Liver (tissue), 8 donors: ENCODE measurements at regions not wholly inside any gene's neighbourhood (a gene's known extent, or its start where the extent isn't known, plus 50 kb on each side); places are given as distances from the start of the nearest gene placed in this dataset.

Experiments
- DNase-seq: peaks from one replicate; pipeline ENCODE4 v3.0.0-alpha.2; 2017; ENCODE audit warnings: low spot score
- H3K27ac ChIP-seq, 2 donors: one replicate each; pipeline ENCODE4 v1.7.0; 2013; ENCODE audit warnings: inconsistent platforms in 2 of 2, low read length in 2 of 2, control low read depth in 1 of 2, low read depth in 1 of 2, mild to moderate bottlenecking in 1 of 2
- H3K27me3 ChIP-seq, 4 donors: one replicate each; pipeline versions ENCODE4 v1.6.1 to v1.7.0; 2013; ENCODE audit warnings: low read length in 3 of 4, inconsistent platforms in 1 of 4, mild to moderate bottlenecking in 1 of 4, moderate library complexity in 1 of 4; ENCODE audit not compliant: control insufficient read depth in 4 of 4, insufficient read depth in 4 of 4
- H3K36me3 ChIP-seq, 4 donors: one replicate each; pipeline versions ENCODE4 v1.6.1 to v1.7.0; 2013; ENCODE audit warnings: low read length in 3 of 4, mild to moderate bottlenecking in 3 of 4, low read depth in 1 of 4, moderate library complexity in 1 of 4; ENCODE audit not compliant: control insufficient read depth in 4 of 4, insufficient read depth in 3 of 4
- H3K4me1 ChIP-seq, 4 donors: one replicate each; pipeline versions ENCODE4 v1.6.1 to v1.7.0; 2013; ENCODE audit warnings: low read length in 3 of 4, mild to moderate bottlenecking in 3 of 4, moderate library complexity in 1 of 4; ENCODE audit not compliant: control insufficient read depth in 4 of 4, insufficient read depth in 4 of 4
- H3K4me3 ChIP-seq, 3 donors: one replicate each; pipeline versions ENCODE4 v1.6.1 to v1.7.0; 2013; ENCODE audit warnings: low read length in 3 of 3, control low read depth in 1 of 3, low read depth in 1 of 3, mild to moderate bottlenecking in 1 of 3
- H3K9ac ChIP-seq, 2 donors: one replicate each; pipeline ENCODE4 v1.7.0; 2013; ENCODE audit warnings: low read length in 2 of 2, mild to moderate bottlenecking in 2 of 2, moderate library complexity in 2 of 2, control low read depth in 1 of 2, low read depth in 1 of 2
- H3K9me3 ChIP-seq, 4 donors: one replicate each; pipeline versions ENCODE4 v1.6.1 to v1.7.0; 2013; ENCODE audit warnings: low read length in 3 of 4; ENCODE audit not compliant: control insufficient read depth in 4 of 4
- EGR1 ChIP-seq, 2 donors: IDR thresholded peaks; 2 replicates each; pipeline ENCODE4 v1.6.1; 2016 to 2018; ENCODE audit warnings: antibody characterized with exemption in 2 of 2, low read depth in 2 of 2
- FOXA1 ChIP-seq: IDR thresholded peaks from 2 replicates; pipeline ENCODE4 v1.6.1; 2016; ENCODE audit warnings: antibody characterized with exemption
- FOXA2 ChIP-seq: IDR thresholded peaks from 2 replicates; pipeline ENCODE4 v1.6.1; 2016; ENCODE audit warnings: antibody characterized with exemption
- GABPA ChIP-seq, 2 donors: IDR thresholded peaks in 1 of 2; conservative IDR thresholded peaks in 1 of 2; 2 replicates each; pipeline ENCODE4 v1.6.1; 2016; ENCODE audit warnings: antibody characterized with exemption in 2 of 2, mild to moderate bottlenecking in 1 of 2, moderate library complexity in 1 of 2
- HNF4A ChIP-seq, 2 donors: conservative IDR thresholded peaks; 2 replicates each; pipeline ENCODE4 v1.6.1; 2016; ENCODE audit warnings: antibody characterized with exemption in 2 of 2, mild to moderate bottlenecking in 2 of 2
- HNF4G ChIP-seq: IDR thresholded peaks from 2 replicates; pipeline ENCODE4 v1.6.1; 2016; ENCODE audit warnings: antibody characterized with exemption
- JUND ChIP-seq, 2 donors: IDR thresholded peaks; 2 replicates each; pipeline ENCODE4 v1.6.1; 2016; ENCODE audit warnings: antibody characterized with exemption in 2 of 2
- NR2F2 ChIP-seq: IDR thresholded peaks from 2 replicates; pipeline ENCODE4 v1.6.1; 2016; ENCODE audit warnings: antibody characterized with exemption
- RAD21 ChIP-seq, 2 donors: IDR thresholded peaks; 2 replicates each; pipeline ENCODE4 v1.6.1; 2016; ENCODE audit warnings: antibody characterized with exemption in 2 of 2, mild to moderate bottlenecking in 2 of 2
- RXRA ChIP-seq, 2 donors: IDR thresholded peaks; 2 replicates each; pipeline ENCODE4 v1.6.1; 2017 to 2018; ENCODE audit warnings: antibody characterized with exemption in 2 of 2, mild to moderate bottlenecking in 1 of 2
- SP1 ChIP-seq: IDR thresholded peaks from 2 replicates; pipeline ENCODE4 v1.6.1; 2018; ENCODE audit warnings: antibody characterized with exemption, mild to moderate bottlenecking
- TAF1 ChIP-seq: conservative IDR thresholded peaks from 2 replicates; pipeline ENCODE4 v1.6.1; 2016; ENCODE audit warnings: antibody characterized with exemption, mild to moderate bottlenecking
- YY1 ChIP-seq: IDR thresholded peaks from 2 replicates; pipeline ENCODE4 v1.6.1; 2016; ENCODE audit warnings: antibody characterized with exemption, mild to moderate bottlenecking
- WGBS: extraction: QIAGEN DNeasy Blood & Tissue Kit; methylation state at CpG from one replicate; pipeline ENCODE4 v1.1.7; 2013; 5-methylcytosine and 5-hydroxymethylcytosine counted together
- TF ChIP-seq, protein P1 (sequence below): IDR thresholded peaks from 2 replicates; pipeline ENCODE4 v1.6.1; 2016; ENCODE audit warnings: antibody characterized with exemption
- TF ChIP-seq, protein P2 (sequence below): IDR thresholded peaks from 2 replicates; pipeline ENCODE4 v1.6.1; 2016; ENCODE audit warnings: antibody characterized with exemption
- TF ChIP-seq, protein P3 (sequence below): fragments of 150-350 bp; IDR thresholded peaks from 2 replicates; pipeline ENCODE4 v1.5.1; 2017; ENCODE audit warnings: improper control_type of control experiment, low read depth, low read length; ENCODE audit not compliant: missing input control
- TF ChIP-seq, protein P4 (sequence below): IDR thresholded peaks from 2 replicates; pipeline ENCODE4 v1.6.1; 2016; ENCODE audit warnings: antibody characterized with exemption, mild to moderate bottlenecking
- donor health status: healthy.
- donor health status: healthy.
- donor health status: healthy.
- donor health status: healthy.
- donor health status: healthy.

DNA sequence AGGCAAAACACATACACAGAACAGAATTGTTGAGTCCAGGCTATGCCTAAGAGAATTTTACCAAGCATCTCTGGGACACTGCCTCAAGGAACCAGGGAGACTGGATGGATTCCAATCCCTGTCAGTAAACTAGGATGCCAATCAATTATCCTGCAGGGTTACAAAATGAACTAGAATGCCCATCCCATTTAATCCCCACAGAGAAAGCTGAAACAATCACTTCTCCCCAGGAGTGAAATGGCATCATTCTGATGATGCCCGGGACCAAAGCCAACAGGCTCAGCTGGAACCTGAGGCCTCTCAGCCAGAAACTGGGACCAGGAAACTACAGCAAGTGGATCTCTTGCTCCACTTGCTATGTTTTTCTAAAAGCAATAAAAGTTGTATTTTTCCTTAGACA is 130.0 kb upstream of the TJP1 start:
- no peaks in the 10 kb centered on the region for H3K27me3 ChIP-seq
- H3K36me3 ChIP-seq: no peaks in the 10 kb centered on the region
- TF ChIP-seq, protein P1, sequence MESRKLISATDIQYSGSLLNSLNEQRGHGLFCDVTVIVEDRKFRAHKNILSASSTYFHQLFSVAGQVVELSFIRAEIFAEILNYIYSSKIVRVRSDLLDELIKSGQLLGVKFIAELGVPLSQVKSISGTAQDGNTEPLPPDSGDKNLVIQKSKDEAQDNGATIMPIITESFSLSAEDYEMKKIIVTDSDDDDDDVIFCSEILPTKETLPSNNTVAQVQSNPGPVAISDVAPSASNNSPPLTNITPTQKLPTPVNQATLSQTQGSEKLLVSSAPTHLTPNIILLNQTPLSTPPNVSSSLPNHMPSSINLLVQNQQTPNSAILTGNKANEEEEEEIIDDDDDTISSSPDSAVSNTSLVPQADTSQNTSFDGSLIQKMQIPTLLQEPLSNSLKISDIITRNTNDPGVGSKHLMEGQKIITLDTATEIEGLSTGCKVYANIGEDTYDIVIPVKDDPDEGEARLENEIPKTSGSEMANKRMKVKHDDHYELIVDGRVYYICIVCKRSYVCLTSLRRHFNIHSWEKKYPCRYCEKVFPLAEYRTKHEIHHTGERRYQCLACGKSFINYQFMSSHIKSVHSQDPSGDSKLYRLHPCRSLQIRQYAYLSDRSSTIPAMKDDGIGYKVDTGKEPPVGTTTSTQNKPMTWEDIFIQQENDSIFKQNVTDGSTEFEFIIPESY: no peak
- TF ChIP-seq JUND (IDR thresholded peaks at IDR 0.05) (no peak), GABPA (IDR thresholded peaks at IDR 0.05 in 1 of 2, conservative IDR thresholded peaks at IDR 0.05 in 1 of 2) (no peak), RXRA (IDR thresholded peaks at IDR 0.05) (no peak), RAD21 (IDR thresholded peaks at IDR 0.05) (no peak), YY1 (no peak), NR2F2 (no peak), HNF4A (conservative IDR thresholded peaks at IDR 0.05) (no peak), FOXA1 (no peak), EGR1 (IDR thresholded peaks at IDR 0.05; ENCODE audit: low read depth in 2 of 2) (no peak)
- WGBS: 93% methylated on average over 1 of the region's 1 CpG
- H3K9ac ChIP-seq: no peak overlapping the region
- no peak overlapping the region for H3K4me3 ChIP-seq
- DNase-seq: no peak
- H3K27ac ChIP-seq: no peak overlapping the region
- no peaks in the 10 kb centered on the region for H3K4me1 ChIP-seq
- H3K9me3 ChIP-seq: no peaks in the 10 kb centered on the region

DNA sequence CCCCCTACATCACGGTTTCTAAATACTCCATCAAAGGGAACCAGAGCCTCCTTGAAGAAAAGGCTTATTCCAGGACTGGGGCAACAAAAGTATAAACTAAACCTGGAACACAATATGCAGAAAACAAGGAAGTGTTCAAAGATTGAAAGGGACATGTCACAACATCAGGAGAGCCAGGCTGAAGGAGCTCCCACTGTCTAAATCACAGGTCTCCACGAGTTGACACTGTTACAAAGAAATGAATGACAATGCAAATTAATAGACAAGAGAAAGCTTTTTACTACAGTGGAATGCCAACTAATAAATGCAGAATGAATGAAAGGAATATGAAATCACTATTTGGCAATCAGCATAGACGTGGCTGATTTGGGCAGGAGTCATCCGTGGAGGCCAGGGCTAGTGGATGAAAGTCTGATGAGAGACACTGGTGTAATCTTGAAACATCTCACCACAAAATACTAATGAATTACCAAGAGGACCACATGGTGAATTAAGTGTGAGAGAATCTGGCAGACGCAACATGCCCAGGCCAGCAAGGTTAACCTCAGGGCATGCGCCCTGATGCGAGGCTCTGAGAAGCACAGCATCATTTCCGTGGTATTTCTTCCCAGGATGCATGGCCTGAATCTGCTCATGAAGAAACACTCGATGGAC is 123.8 kb upstream of the TJP1 start:
- Histone ChIP-seq H3K27me3 (no peaks in the 10 kb centered on the region), H3K9ac (no peak overlapping the region), H3K4me1 (peaks cover 0 to 19% (median 16%) of the 10 kb centered on the region in 4 donors), H3K4me3 (no peak overlapping the region), H3K36me3 (no peaks in the 10 kb centered on the region), H3K9me3 (no peaks in the 10 kb centered on the region), H3K27ac (no peak overlapping the region)
- TF ChIP-seq, protein P2, sequence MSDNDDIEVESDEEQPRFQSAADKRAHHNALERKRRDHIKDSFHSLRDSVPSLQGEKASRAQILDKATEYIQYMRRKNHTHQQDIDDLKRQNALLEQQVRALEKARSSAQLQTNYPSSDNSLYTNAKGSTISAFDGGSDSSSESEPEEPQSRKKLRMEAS: no peak
- TF ChIP-seq HNF4G (no peak), GABPA (IDR thresholded peaks at IDR 0.05 in 1 of 2, conservative IDR thresholded peaks at IDR 0.05 in 1 of 2) (no peak), SP1 (no peak), RXRA (IDR thresholded peaks at IDR 0.05) (no peak), FOXA1 (no peak), JUND (IDR thresholded peaks at IDR 0.05) (no peak), TAF1 (no peak), FOXA2 (no peak), EGR1 (IDR thresholded peaks at IDR 0.05; ENCODE audit: low read depth in 2 of 2) (no peak), RAD21 (IDR thresholded peaks at IDR 0.05) (no peak), HNF4A (conservative IDR thresholded peaks at IDR 0.05) (no peak), NR2F2 (no peak)
- TF ChIP-seq, protein P3, sequence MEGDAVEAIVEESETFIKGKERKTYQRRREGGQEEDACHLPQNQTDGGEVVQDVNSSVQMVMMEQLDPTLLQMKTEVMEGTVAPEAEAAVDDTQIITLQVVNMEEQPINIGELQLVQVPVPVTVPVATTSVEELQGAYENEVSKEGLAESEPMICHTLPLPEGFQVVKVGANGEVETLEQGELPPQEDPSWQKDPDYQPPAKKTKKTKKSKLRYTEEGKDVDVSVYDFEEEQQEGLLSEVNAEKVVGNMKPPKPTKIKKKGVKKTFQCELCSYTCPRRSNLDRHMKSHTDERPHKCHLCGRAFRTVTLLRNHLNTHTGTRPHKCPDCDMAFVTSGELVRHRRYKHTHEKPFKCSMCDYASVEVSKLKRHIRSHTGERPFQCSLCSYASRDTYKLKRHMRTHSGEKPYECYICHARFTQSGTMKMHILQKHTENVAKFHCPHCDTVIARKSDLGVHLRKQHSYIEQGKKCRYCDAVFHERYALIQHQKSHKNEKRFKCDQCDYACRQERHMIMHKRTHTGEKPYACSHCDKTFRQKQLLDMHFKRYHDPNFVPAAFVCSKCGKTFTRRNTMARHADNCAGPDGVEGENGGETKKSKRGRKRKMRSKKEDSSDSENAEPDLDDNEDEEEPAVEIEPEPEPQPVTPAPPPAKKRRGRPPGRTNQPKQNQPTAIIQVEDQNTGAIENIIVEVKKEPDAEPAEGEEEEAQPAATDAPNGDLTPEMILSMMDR: no peak
- TF ChIP-seq, protein P4, sequence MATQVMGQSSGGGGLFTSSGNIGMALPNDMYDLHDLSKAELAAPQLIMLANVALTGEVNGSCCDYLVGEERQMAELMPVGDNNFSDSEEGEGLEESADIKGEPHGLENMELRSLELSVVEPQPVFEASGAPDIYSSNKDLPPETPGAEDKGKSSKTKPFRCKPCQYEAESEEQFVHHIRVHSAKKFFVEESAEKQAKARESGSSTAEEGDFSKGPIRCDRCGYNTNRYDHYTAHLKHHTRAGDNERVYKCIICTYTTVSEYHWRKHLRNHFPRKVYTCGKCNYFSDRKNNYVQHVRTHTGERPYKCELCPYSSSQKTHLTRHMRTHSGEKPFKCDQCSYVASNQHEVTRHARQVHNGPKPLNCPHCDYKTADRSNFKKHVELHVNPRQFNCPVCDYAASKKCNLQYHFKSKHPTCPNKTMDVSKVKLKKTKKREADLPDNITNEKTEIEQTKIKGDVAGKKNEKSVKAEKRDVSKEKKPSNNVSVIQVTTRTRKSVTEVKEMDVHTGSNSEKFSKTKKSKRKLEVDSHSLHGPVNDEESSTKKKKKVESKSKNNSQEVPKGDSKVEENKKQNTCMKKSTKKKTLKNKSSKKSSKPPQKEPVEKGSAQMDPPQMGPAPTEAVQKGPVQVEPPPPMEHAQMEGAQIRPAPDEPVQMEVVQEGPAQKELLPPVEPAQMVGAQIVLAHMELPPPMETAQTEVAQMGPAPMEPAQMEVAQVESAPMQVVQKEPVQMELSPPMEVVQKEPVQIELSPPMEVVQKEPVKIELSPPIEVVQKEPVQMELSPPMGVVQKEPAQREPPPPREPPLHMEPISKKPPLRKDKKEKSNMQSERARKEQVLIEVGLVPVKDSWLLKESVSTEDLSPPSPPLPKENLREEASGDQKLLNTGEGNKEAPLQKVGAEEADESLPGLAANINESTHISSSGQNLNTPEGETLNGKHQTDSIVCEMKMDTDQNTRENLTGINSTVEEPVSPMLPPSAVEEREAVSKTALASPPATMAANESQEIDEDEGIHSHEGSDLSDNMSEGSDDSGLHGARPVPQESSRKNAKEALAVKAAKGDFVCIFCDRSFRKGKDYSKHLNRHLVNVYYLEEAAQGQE: no peak
- TF ChIP-seq, protein P1: no peak
- 87% methylated on average over 9 of the region's 9 CpGs for WGBS
- no peak for DNase-seq
